Hindlimb muscle (tissue), 1 donor: ENCODE measurements at regions not wholly inside any gene's neighbourhood (a gene's known extent, or its start where the extent isn't known, plus 50 kb on each side); places are given as distances from the start of the nearest gene placed in this dataset.
"Not testable (repeated sequence)": the region's sequence is repeated elsewhere in the genome, so short reads cannot be mapped to it uniquely, and the experiment has no call there.

Experiments used
- DNase-seq: peaks from one replicate; pipeline ENCODE4 v3.0.0-alpha.2; 2013

- DNase-seq = no peak
Observed at GRCh38 chr6:168192901-168193815, 114.1 kb upstream of the FRMD1 start.

- DNase-seq = no peak
Observed at GRCh38 chr6:168192195-168192900, 113.3 kb upstream of the FRMD1 start.

- no peak for DNase-seq
Observed at GRCh38 chr6:168190646-168191443, 111.8 kb upstream of the FRMD1 start.

- no peak for DNase-seq
Observed at GRCh38 chr6:168190014-168190405, 111.0 kb upstream of the FRMD1 start.

- DNase-seq = no peak
Observed at GRCh38 chr6:168189200-168190013, 110.4 kb upstream of the FRMD1 start.

GRCh38 chr6:168188369-168189199 lies 109.6 kb upstream of the FRMD1 start:
- DNase-seq = no peak

GRCh38 chr6:168186438-168186837 lies 107.4 kb upstream of the FRMD1 start:
- no peak for DNase-seq

GRCh38 chr6:168186018-168186417 lies 107.0 kb upstream of the FRMD1 start:
- DNase-seq = not testable (repeated sequence)

- DNase-seq = no peak
Observed at GRCh38 chr6:168184701-168185100, 105.7 kb upstream of the FRMD1 start.

- DNase-seq = no peak
Observed at GRCh38 chr6:168183613-168183970, 104.6 kb upstream of the FRMD1 start.

GRCh38 chr6:168182908-168183612 lies 104.0 kb upstream of the FRMD1 start:
- DNase-seq = no peak

- no peak for DNase-seq
Observed at GRCh38 chr6:168182366-168182765, 103.4 kb upstream of the FRMD1 start.

GRCh38 chr6:168181876-168182275 lies 102.9 kb upstream of the FRMD1 start:
- DNase-seq = no peak

GRCh38 chr6:168181316-168181715 lies 102.3 kb upstream of the FRMD1 start:
- DNase-seq = no peak

GRCh38 chr6:168180548-168181011 lies 101.6 kb upstream of the FRMD1 start:
- DNase-seq = no peak

- no peak for DNase-seq
Observed at GRCh38 chr6:168179702-168180382, 100.8 kb upstream of the FRMD1 start.

- DNase-seq = no peak
Observed at GRCh38 chr6:168179133-168179532, 100.1 kb upstream of the FRMD1 start.

- no peak for DNase-seq
Observed at GRCh38 chr6:168177103-168177891, 98.3 kb upstream of the FRMD1 start.
